NOMO-1 (cell line): ENCODE measurements at regions not wholly inside any gene's neighbourhood (a gene's known extent, or its start where the extent isn't known, plus 50 kb on each side); places are given as distances from the start of the nearest gene placed in this dataset.

ENCODE experiments used
- DNase-seq, 2 experiments: peaks; one replicate each; lab custom pipeline; 2025; ENCODE audit not compliant: unreplicated experiment in 2 of 2; lab: John Stamatoyannopoulos, UW

DNA sequence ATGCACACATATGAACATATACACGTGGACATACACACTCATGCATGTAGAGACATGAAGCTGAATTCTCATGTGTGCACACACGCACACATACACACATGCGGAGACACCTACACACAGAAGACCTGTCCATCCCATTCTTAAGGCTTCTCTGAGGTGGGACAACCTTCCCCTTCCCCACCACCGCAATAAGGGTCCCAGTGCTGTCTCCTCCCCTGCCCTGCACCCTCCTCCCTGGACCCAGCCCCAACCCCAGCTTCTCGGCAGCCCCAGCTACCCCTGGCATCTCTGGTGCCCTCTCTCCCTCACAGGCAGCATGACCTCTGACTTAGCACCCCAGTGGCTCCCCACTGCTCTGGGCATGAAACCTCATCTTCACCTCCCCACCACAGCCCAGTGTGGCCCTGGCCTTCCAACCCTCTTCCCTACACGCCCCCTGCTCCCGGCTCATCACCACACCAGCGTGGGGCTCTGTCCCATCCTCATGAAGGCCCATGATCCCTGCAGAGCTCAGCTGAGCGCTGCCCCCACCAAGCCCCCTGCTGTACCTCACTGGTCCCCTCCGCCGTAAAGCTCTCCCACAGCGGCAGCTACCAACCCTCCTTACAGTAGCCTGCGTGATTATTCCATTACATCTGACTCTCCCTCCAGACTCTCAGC lies 204.1 kb upstream of the ZNF536 start:
- DNase-seq: no peak

DNA sequence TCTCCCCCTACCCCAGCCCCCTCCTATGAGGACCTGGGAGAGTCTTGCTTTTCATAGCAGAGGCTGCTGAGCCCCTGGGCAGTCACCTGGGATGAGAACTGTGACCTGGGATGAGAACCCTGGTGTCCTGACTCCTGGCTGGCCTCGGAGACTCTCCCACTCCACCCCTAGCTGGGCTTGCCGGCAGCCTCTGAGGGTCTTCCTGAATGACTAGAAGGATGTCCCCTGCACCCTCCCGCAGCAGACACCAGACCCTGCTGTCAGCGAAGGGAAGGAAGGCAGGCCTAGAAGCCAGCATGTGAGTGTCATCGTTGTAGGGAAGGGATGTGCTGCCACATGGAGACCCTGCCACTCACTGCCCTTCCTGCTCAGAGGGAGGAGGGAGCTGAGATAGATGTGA lies 203.4 kb upstream of the ZNF536 start:
- DNase-seq: no peak

DNA sequence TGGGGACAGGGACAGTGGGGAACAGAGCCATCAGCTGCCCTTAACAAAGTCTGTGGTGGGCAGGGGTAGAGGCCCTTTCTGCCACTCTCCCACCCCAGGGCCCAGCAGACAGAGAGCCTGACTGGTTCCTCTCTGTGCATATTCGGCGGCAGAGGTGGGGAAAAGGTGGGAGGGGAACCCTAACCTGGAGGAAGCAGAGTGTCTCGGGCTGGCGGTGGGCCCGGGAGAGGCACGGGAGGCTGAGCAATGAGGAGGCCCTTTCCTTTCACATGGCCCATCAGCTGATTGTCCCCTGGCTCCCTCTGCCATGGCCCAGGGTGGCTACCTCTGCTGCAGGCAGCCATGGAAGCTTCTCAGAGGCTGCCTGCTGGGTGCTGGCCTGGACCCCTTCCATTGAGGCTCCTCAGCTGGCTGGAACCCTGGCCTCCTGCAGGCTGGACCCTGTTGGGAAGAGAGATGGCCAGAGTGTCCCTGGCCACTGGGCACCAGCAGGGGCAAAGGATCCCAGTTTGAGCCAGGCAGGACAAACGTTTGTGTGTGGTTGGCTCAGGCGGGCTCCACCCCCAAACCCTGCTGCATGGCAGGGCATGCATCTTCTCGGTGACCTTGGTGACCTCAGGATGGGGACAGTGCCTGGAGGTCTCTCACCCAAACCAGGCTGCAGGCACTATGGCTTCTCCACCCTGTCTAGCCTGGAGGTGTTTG lies 202.8 kb upstream of the ZNF536 start:
- no peak for DNase-seq

DNA sequence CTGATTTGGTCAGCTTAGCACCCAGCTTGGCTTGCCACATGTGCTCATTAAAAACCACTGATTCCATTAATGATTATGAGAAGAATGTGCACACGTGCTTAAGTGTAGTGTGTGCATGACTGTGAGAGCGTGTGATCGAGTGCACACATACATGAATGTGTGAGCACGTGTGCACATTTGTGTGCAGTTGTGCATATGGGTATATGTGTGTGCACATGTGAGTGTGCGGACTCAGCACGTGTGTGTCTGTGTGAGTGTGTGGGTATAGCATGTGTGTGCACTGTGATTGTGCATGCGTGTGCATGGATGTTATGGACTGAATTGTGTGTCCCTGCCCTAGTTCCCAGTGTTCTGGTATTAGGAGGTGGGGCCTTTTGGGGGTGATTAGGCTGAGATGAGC lies 202.1 kb upstream of the ZNF536 start:
- no peak for DNase-seq

DNA sequence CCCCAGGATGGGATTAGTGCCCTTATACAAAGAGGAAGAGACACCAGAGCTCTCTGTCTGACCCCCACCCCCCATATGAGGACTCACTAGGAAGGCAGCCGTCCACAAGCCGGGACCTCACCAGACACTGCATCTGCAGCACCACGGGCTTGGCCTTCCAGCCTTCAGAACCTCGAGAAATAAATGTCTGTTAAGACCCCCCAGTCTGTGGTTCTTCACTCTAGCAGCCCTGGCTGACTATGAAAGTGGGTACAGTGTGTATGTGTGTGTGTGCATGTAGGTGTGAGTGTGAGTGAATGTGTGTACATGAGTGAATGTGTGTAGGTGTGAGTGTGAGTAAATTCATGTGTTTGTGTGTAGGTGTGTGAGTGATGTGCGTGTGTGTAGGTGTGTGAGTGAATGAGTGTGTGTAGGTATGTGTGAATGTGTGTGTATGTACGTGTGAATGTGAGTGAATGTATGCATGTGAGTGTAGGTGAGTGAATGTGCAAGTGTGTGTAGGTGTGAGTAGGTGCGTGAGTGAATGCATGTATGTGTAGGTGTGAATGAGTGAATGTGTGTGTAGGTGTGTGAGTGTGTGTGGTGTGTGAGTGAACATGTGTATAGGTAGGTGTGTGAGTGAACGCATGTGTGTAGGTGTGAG lies 201.6 kb upstream of the ZNF536 start:
- no peak for DNase-seq

DNA sequence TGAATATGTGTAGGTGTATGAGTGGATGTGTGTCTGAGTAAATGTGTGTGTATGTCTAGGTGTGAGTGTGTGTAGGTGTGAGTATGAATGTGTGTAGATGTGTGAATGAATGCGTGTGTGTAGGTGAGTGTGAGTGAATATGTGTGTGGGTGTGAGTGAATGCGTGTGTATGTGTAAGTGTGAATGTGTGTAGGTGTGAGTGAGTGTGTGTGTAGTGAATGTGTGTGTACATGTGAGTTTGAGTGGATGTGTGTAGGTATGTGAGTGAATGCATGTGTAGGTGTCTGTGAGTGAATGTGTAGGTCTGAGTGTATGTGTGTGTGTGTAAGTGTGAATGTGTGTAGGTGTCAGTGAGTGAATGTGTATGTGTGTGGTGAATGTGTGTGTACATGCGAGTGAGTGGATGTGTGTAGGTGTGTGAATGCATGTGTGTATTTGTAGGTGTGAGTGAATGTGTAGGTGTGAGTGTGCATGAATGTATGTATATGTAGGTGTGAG lies 201.0 kb upstream of the ZNF536 start:
- DNase-seq: no peak

DNA sequence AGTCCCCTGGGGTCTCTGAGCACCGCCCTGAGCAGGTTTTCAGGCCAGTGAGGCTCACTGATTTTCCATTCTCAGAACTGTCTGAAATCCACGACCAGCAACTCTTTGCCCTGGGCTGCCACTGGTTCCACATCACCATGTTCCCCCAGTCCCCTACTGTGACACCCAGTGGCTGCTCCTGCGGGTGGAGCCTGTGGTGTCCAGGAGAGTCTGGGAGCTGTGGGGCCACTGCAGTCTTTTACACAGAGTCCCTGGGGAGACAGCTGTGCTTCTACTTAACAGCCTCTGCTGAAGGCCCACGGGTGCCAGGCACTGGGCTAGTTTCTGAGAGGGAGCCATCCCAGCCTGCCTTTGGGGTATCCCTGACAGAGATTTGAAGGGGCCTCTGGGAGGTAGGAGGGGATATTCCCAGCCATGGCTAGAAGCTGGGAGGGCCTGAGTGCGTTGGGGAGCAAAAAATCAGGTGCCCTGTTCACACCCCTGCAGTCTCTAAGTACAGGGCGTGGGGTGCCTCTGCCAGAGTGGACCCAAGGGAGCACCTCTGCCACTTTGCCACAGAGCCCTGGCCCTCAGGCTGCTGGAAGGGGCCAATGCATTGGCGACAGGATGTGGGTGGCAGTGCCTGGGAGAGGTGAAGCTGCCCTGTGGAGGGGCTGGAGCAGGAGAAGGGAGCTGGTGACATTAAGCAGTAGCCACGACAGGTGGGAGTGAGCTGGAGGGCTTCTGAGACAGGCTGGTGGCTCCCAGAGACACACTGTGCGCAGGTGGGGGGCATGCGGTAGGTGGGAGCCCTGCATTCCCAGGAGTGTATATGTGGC lies 200.2 kb upstream of the ZNF536 start:
- DNase-seq: no peak

DNA sequence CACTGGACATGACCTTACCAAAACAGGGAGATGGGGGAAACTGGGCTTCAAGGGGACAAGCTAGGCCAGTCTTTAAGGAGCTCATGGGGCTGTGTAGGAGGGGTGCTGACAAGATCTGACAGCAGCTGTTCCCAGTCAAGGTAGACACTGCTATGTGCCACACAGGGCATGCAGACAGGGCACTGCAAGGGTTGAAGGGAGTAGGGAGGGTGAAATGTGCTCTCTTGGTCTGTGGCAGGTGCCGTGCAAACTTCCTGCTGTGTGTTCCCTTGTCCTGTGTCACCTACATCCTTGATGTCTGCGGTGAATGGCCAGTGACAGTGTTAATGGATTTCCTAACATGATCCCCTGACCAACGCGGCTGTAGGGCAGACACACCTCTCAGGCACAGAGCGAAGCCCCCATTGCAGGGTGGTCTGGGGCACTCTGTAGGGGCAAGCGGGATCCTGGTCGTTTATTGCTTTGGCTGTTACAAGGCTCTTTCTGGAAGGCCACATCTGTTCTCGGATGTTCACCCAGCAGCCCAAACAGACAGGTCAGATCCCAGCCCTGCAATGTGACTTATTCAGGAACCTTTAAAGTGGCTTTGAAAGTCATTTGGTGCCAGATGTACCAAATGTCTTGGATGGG lies 199.5 kb upstream of the ZNF536 start:
- DNase-seq: no peak

DNA sequence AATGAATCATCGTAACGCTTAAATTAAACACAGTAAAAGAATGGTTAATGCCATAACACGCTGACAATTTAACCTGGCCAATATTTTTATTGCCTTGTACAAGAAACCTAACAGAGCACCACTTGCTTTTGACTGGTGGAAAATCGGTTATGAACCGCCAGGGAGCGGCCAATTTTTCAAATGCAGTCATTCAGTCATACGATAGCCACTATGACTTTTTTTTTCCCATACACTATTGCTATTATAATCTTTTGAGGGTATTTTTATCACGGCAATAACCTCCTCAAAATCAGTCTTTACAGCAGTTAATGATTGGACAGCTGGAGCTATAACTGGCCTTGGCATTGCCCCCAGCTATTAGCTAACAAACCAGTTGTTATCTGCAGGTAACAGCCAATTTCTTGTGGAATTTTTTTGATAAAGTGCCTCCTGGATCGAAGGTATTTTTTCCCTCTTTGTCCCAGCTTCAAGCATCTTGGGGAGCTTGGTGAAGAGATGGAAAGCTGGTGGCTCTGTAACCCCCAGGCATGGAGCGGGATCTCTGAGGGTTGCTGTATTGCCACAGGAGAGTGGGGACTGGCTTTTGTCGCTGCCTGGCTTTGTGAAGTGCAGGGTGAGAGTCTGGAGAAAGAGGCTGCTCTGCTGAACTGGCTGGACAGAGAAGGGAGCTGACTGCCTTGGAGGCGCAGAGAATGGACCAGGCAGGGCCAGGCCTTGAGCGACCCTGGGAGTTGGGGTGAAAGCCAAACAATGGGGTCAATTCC lies 198.4 kb upstream of the ZNF536 start:
- no peak for DNase-seq

DNA sequence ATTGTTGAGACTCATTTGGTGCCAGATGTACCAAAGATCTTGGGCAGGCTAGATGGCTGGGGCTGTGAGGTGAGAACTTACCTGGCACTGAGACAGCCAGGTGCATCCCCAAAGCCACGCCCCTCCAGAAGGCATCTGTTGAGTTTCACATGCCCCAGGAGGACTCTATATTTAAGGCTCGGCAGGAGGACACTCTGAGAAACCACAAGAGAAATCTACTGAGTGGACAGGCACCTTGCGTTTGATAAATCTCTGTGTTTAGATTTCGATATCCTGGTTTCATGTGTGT lies 197.9 kb upstream of the ZNF536 start:
- no peak for DNase-seq

DNA sequence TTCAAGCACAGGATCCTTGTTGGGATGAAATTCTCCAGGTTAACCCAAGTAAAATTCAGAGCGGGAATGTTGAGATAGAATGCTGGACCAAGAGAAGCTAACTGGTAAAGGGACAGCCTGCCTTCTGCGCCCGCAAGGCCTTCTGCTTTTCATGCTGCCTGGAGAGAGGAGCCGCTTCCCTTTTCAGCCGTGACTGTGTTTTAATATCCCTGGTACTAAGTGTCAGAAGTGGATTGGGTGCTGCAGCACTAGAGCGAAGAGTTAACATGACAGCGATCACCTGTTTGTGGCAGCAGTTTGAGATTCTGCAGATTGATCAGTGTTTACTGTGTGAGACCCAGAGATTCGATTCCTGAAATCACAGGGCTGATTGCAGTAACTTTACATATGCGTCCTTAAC lies 197.4 kb upstream of the ZNF536 start:
- no peak for DNase-seq

DNA sequence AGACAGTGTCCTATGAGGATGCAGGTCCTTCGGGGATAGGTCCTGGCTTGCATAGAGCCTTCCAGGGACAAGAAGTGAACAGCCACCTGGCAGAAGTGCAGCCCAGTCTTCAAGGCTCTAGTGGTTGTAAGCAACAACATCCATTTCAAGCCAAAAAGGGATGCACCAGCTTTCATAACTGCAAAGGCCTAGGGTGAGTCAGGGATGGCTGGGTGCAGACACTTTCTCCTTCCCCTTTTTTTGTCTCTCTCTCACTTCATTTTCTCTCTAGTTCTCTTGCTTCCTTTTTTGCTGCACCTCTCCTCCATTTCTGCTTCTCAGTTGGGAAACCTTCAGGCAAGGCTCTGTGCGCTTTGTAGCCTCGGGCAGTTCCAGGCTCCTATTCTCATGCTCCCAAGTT lies 196.2 kb upstream of the ZNF536 start:
- DNase-seq: no peak

DNA sequence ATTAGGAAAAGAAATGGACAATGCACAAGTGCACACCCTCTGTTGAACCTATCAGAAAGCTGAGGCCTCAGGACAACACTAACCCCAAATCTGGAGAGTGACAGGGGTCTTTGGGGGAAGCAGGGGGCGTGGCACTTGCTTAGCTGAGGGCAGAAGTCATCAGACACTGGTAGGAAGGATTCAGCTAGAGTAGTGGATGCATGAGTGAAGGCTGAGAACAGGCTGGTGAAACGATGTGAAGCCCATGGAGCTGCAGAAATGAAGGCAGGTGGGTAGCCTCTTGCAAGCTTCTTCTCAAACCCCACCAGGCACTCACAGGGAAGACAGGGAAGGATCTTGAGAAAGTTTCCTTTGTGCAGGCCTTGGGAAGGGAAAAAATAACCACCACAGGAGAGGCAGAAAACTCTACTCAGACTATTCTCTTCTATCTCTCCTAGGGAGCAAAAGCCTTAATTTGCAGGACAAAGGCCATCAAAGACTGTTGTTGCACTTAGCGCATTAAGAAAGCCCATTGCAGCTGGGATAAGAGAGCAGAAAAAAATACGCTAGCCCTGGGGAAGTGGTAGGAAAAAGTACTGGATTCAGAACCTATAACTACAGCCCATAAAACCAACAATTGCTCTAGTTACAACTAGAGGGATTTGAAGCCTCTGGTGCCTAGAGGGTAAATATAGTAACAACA lies 193.3 kb upstream of the ZNF536 start:
- no peak for DNase-seq

DNA sequence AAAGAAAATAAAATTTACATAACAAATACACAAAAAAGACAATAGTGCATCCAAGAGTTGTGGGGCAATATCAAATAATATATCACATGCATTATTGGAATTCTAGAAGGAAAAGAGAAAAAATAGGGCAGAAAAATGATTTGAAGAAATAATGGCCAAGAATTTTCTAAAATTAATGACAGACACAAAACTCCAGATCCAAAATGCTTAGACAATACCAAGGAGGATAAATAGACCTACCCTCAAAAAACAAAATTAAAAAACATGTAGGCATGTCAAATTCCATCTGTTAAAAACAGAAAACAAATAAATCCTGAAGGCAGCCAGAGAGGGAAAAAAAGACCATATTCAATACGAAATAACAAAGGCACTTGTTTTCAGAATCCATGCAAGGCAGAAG lies 191.5 kb upstream of the ZNF536 start:
- no peak for DNase-seq

DNA sequence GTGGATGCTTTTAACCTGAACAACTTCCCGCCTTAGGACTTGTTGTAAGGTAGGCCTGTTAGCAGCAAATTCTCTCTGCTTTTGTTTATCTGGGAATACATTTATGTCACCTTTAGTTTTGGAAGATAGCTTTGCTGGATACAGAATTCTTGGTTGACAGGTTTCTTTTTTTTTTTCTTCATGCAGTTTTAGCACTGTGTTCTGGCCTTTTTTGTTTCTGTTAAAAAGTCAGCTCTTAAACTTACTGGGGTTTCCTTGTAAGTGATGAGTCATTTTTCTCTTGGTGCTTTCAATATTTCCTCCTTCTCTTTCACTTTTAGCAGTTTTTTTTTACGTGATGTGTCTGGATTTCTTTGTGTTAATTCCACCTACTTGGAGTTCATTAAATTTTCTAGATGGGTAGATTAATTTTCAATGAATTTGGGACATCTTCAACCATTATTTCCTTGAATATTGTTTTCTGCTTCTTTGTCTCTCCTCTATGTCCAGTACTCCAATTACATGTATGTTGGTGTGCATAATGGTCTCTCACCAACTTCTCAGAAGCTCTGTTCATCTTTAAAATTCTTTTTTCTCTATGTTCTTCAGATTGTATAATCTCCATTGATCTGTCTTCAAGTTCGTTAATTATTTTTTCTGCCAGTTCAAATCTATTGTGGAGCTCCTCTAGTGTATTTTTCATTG lies 188.2 kb upstream of the ZNF536 start:
- no peak for DNase-seq

DNA sequence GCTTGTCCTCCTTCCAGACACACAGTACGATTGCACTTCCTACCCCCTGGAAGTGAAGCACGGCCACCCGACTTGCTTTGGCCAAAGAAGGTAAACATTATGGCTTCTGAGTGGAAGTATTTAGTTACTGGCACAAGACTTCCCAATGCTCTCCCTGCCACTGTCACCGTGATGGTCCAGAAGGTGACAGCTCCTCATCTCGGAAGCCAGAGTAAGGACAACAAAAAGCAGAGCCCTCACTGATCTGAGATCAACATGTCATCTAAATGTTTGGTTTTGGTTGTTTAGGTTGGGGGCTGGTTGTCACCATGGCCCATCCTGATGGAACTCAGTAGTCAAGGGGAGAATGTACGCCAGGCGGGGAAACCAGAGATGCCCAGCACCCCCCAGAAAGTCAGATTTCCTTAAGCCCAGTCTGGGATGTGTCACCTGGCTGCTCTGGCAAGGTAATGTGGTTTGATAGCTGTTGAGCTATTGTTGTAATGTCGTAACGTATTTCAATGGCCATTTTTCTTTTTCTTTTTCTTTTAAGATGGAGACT lies 170.1 kb upstream of the ZNF536 start:
- DNase-seq: no peak

DNA sequence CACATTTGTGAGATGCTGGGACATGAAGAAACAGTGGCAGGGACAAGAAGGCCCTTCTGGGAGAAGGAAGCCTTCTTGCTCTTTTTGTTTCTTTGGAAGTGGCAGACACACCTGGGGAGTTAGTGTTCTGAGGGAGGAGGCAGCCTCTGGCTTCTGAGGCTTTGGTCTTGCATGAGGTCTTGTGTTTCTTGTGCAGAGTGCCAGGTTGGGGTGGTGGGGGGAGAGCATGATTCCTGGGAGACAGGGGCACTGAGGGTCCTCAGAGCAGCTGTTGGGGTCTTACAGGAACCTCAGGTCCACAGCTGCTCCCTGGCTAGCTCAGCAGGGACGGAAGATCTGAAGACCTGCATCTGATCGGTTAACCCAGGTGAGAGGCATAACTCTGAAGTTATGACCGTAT lies 167.5 kb upstream of the ZNF536 start:
- no peak for DNase-seq

DNA sequence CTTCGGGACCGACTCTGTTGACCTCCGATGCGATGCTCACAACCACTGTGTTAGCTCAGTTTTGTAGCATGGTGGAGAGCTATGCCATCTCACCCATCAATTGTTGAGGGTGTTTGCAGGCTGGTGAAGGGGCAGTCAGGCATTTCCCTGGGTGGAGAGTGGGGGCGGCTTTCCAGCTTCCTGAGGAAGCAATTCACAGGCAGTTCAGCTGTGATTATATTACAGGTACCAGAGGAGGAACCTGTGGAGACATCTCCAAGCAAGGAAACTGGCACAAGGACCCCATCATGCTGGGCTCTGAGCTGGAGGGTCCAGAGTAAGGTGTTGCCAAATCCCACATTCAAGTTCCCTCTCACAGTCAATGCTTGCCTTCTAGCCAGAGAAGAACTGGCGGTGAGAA lies 166.0 kb upstream of the ZNF536 start:
- DNase-seq: no peak

DNA sequence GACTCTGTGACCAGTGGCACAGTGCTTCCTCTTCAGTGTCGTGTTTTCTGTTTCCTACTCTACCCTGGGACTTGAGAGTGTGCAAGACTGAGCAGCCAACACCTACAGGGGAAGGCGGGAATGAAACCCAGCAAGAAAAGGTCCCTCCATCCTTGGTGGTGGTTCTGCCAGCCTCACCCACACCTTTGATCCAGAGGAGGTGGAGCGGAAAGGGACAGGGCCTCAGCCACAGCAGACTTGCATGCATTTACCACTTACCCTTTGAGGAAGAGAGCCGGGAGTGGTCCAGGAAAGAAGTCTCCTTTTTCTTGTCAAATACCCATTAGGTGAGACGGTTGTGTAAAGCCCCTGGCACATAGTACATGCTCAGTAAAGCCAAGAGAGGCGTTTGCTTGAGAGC lies 164.8 kb upstream of the ZNF536 start:
- DNase-seq: no peak
